GM12878 (cell line): ENCODE measurements at regions not wholly inside any gene's neighbourhood (a gene's known extent, or its start where the extent isn't known, plus 50 kb on each side); places are given as distances from the start of the nearest gene placed in this dataset.

ENCODE experiments used
- ATAC-seq: fragments of 200-7000 bp; cut with Tn5 transposase; 3 replicates; pipeline ENCODE4 v1.9.1; 2020; ENCODE audit warnings: mild to moderate bottlenecking, moderate library complexity
- BruUV-seq: library from RNA; stranded (reverse); fragments of 400-500 nt; replicated peaks from 2 replicates; lab custom pipeline; 2021; lab: Mats Ljungman, UMichigan
- CTCF ChIA-PET: fragments of 300-600 bp; sonication (Branson Sonifier 250); formaldehyde crosslinking; extraction: SDS; loops from one replicate; lab custom pipeline; 2021; ENCODE audit warnings: inconsistent platforms; lab: Yijun Ruan, JAX
- POLR2A ChIA-PET: fragments of 350-600 bp; formaldehyde crosslinking; extraction: SDS; loops from one replicate; lab custom pipeline; 2021; ENCODE audit warnings: inconsistent platforms; lab: Charles Lee
- RAD21 ChIA-PET: fragments of 300-600 bp; sonication (Branson Sonifier 250); formaldehyde crosslinking; loops from one replicate; lab custom pipeline; 2023; ENCODE audit warnings: antibody characterized with exemption; ENCODE audit not compliant: unreplicated experiment; lab: Charles Lee
- SMC1A ChIA-PET: fragments of 300-600 bp; sonication (Branson Sonifier 250); formaldehyde crosslinking; loops from one replicate; lab custom pipeline; 2023; ENCODE audit not compliant: unreplicated experiment, uncharacterized antibody; lab: Charles Lee
- DNase-seq: peaks from one replicate; pipeline ENCODE4 v3.0.0-alpha.2; 2011; ENCODE audit warnings: low read depth, low spot score
- FAIRE-seq: peaks from 3 replicates; lab custom pipeline; 2011; peaks lifted over from hg19 to GRCh38; lab: Jason Lieb, UNC
- H2AFZ ChIP-seq: 2 replicates; pipeline ENCODE4 v1.6.0; 2011; ENCODE audit warnings: low read depth, low read length, control low read depth; ENCODE audit not compliant: control insufficient read depth
- H3K27ac ChIP-seq: 2 replicates; pipeline ENCODE4 v1.5.1; 2011; ENCODE audit warnings: control low read depth; ENCODE audit not compliant: control insufficient read depth, insufficient read depth
- H3K27me3 ChIP-seq, 2 experiments: replicated peaks in 1 of 2; 2 replicates each; pipeline versions ENCODE4 v1.6.0 to v1.6.1; 2011; ENCODE audit warnings: low read length in 1 of 2; ENCODE audit not compliant: control insufficient read depth in 2 of 2, insufficient read depth in 2 of 2
- H3K36me3 ChIP-seq, 2 experiments: 2 replicates each; pipeline ENCODE4 v1.5.1; 2011; ENCODE audit warnings: low read length in 1 of 2; ENCODE audit not compliant: control insufficient read depth in 2 of 2, insufficient read depth in 2 of 2
- H3K4me1 ChIP-seq: 2 replicates; pipeline ENCODE4 v1.6.1; 2011; ENCODE audit warnings: mild to moderate bottlenecking, low read length, moderate library complexity, mixed read lengths; ENCODE audit not compliant: control insufficient read depth, insufficient read depth
- H3K4me2 ChIP-seq: 2 replicates; pipeline ENCODE4 v1.6.0; 2011; ENCODE audit warnings: control low read depth; ENCODE audit not compliant: control insufficient read depth, insufficient read depth
- H3K4me3 ChIP-seq: fragments of 200-600 bp; sonication (generic); 2 replicates; pipeline ENCODE4 v1.5.1; 2016
- H3K79me2 ChIP-seq: 2 replicates; pipeline ENCODE4 v1.6.0; 2011; ENCODE audit warnings: low read length; ENCODE audit not compliant: control insufficient read depth, insufficient read depth
- H3K9ac ChIP-seq: 2 replicates; pipeline ENCODE4 v1.8.0; 2011; ENCODE audit warnings: low read length, control low read depth, mixed read lengths; ENCODE audit not compliant: control insufficient read depth, insufficient read depth
- H3K9me3 ChIP-seq: replicated peaks from 3 replicates; pipeline ENCODE4 v1.5.1; 2011; ENCODE audit warnings: mild to moderate bottlenecking, low read length; ENCODE audit not compliant: control insufficient read depth, insufficient read depth
- H4K20me1 ChIP-seq: 2 replicates; pipeline ENCODE4 v1.6.0; 2011; ENCODE audit not compliant: control insufficient read depth, insufficient read depth
- BCL3 ChIP-seq: IDR thresholded peaks from 2 replicates; pipeline ENCODE4 v1.6.1; 2011; ENCODE audit warnings: borderline replicate concordance, low read depth, mild to moderate bottlenecking, moderate library complexity, low read length; ENCODE audit not compliant: insufficient read depth, poor library complexity, severe bottlenecking
- BCLAF1 ChIP-seq: fragments of 450-650 bp; IDR thresholded peaks from 2 replicates; pipeline ENCODE4 v1.6.1; 2017; ENCODE audit warnings: antibody characterized with exemption, mild to moderate bottlenecking, moderate library complexity
- BMI1 ChIP-seq: fragments of 450-650 bp; IDR thresholded peaks from 2 replicates; pipeline ENCODE4 v1.6.1; 2016; ENCODE audit warnings: mild to moderate bottlenecking, moderate library complexity, borderline replicate concordance
- CBFB ChIP-seq: IDR thresholded peaks from 2 replicates; pipeline ENCODE4 v1.6.1; 2016; ENCODE audit warnings: antibody characterized with exemption, low read depth
- CHD2 ChIP-seq: IDR thresholded peaks from 2 replicates; pipeline ENCODE4 v1.6.1; 2011; ENCODE audit warnings: low read depth, low read length, improper control_type of control experiment, borderline replicate concordance
- CHD4 ChIP-seq: fragments of 200-600 bp; sonication (generic); IDR thresholded peaks from 2 replicates; pipeline ENCODE4 v1.6.1; 2016; ENCODE audit warnings: mild to moderate bottlenecking
- FOXM1 ChIP-seq: IDR thresholded peaks from 2 replicates; pipeline ENCODE4 v1.6.1; 2012; ENCODE audit warnings: low read depth, mild to moderate bottlenecking, inconsistent platforms, low read length, moderate library complexity
- IRF4 ChIP-seq: IDR thresholded peaks from 2 replicates; pipeline ENCODE4 v1.6.1; 2011; ENCODE audit warnings: low read depth, low read length
- MTA3 ChIP-seq: IDR thresholded peaks from 2 replicates; pipeline ENCODE4 v1.6.1; 2012; ENCODE audit warnings: low read length, inconsistent platforms, borderline replicate concordance
- RB1 ChIP-seq: fragments of 450-650 bp; formaldehyde crosslinking; IDR thresholded peaks from 2 replicates; pipeline ENCODE4 v1.6.1; 2017; ENCODE audit warnings: mild to moderate bottlenecking, borderline replicate concordance
- SIN3A ChIP-seq: IDR thresholded peaks from 2 replicates; pipeline ENCODE4 v1.6.1; 2012; ENCODE audit warnings: low read depth, low read length, improper control_type of control experiment
- SUPT20H ChIP-seq: IDR thresholded peaks from 2 replicates; pipeline ENCODE4 v1.6.1; 2011; ENCODE audit warnings: low read depth, mild to moderate bottlenecking, low read length, moderate library complexity, borderline replicate concordance; ENCODE audit not compliant: control insufficient read depth
- TCF3 ChIP-seq: IDR thresholded peaks from 2 replicates; pipeline ENCODE4 v1.6.1; 2012; ENCODE audit warnings: low read depth, mild to moderate bottlenecking, low read length, borderline replicate concordance; ENCODE audit not compliant: insufficient read depth
- WGBS: methylation state at CpG from one replicate; pipeline ENCODE4 v1.1.6; 2016; ENCODE audit warnings: low lambda C conversion rate; ENCODE audit not compliant: insufficient replicate concordance, insufficient coverage; ENCODE audit errors: missing lambda C conversion rate; 5-methylcytosine and 5-hydroxymethylcytosine counted together
- in situ Hi-C: fragments of 300-500 bp; cut with MboI; formaldehyde crosslinking; loops from 9 replicates; pipeline ENCODE4 v1.14.3; 2018; ENCODE audit warnings: mixed read lengths
- intact Hi-C: fragments of 100-400 bp; cut with micrococcal nuclease; formaldehyde crosslinking; loops from one replicate; pipeline ENCODE4 v1.14.2; 2022; ENCODE audit not compliant: unreplicated experiment

- H3K9ac ChIP-seq, result no peak overlapping the region
- ATAC-seq, result no peak
- TF ChIP-seq BCL3, result no peak
- no peak for TF ChIP-seq CHD4
- TF ChIP-seq IRF4, result no peak
- no peak for TF ChIP-seq FOXM1
- no peak for TF ChIP-seq BMI1
- intact Hi-C loops, result no loop called here
- no peak overlapping the region for H3K4me2 ChIP-seq
- RAD21 ChIA-PET, result no interaction called here
- no peak overlapping the region for H3K27ac ChIP-seq
- H3K36me3 ChIP-seq, result no peaks in the 10 kb centered on the region
- in situ Hi-C loops, result no loop called here
- H3K4me3 ChIP-seq, result no peak overlapping the region
- no peak overlapping the region for H2AFZ ChIP-seq
- no peaks in the 10 kb centered on the region for H3K27me3 ChIP-seq
- SMC1A ChIA-PET, result no interaction called here
- WGBS, result 13% methylated on average over 3 of the region's 3 CpGs
- H3K4me1 ChIP-seq, result no peaks in the 10 kb centered on the region
- no peak for DNase-seq
- H3K9me3 ChIP-seq, result no peaks in the 10 kb centered on the region
- CTCF ChIA-PET, result interaction anchor here (1.0 kb wide), 1 partner anchor 9 kb away, joined by 3 read pairs; no protein-coding TSS in a partner anchor
- H4K20me1 ChIP-seq, result no peaks in the 10 kb centered on the region
- no TSS peak for BruUV-seq
- FAIRE-seq, result no peak
- H3K79me2 ChIP-seq, result no peaks in the 10 kb centered on the region
- POLR2A ChIA-PET, result no interaction called here
Observed at GRCh38 chr3:159340877-159341500, 539.1 kb downstream of the MFSD1 start.

GRCh38 chr3:159346271-159346903 lies 544.5 kb downstream of the MFSD1 start:
- Histone ChIP-seq H3K9me3 (no peaks in the 10 kb centered on the region), H2AFZ (no peak overlapping the region), H3K4me3 (no peak overlapping the region), H3K9ac (no peak overlapping the region), H3K27ac (no peak overlapping the region), H4K20me1 (no peaks in the 10 kb centered on the region), H3K4me1 (no peaks in the 10 kb centered on the region), H3K4me2 (no peak overlapping the region), H3K36me3 (no peaks in the 10 kb centered on the region), H3K27me3 (no peaks in the 10 kb centered on the region), H3K79me2 (no peaks in the 10 kb centered on the region)
- RAD21 ChIA-PET, result no interaction called here
- in situ Hi-C loops (no loop called here), intact Hi-C loops (no loop called here)
- POLR2A ChIA-PET, result no interaction called here
- no peak for ATAC-seq
- SMC1A ChIA-PET, result no interaction called here
- 33% methylated on average over 5 of the region's 5 CpGs for whole genome bisulfite sequencing
- CTCF ChIA-PET, result no interaction called here
- no peak for DNase-seq
- FAIRE-seq, result no peak
- no TSS peak for BruUV-seq
- TF ChIP-seq RB1, result no peak
- no peak for TF ChIP-seq BCLAF1
- TF ChIP-seq MTA3, result no peak
- TF ChIP-seq TCF3, result no peak
- TF ChIP-seq CBFB, result no peak
- TF ChIP-seq SUPT20H, result no peak
- no peak for TF ChIP-seq SIN3A
- TF ChIP-seq CHD2, result no peak
